ENCODE measurements at regions not wholly inside any gene's neighbourhood (a gene's known extent, or its start where the extent isn't known, plus 50 kb on each side); places are given as distances from the start of the nearest gene placed in this dataset.

DNA sequence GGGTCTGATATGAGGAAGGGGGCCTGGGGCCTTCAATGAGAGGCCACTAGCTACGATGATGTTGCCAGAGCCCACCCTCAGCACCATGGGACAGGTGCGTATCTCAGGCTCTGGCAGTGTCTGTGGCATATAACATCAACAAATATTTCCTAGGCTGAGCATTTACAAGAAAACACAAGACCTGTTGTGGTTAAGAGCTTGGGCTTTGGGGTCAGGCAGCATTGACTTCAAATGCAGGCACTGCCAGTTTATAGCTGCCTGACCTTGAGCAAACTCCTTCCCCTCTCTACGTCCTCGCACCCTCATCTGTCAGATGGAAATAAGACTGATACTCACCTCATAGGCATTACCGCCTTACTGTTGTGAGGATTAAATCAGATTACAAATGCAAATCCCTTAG is 156.0 kb downstream of the KATNAL1 start:
- Histone ChIP-seq H3K27ac (peak overlapping the region in 5 of 21 experiments; percentile 24 to 91 (median 37)), H3K4me3 (no peak overlapping the region)

GRCh38 chr13:30149248-30149647 is 158.1 kb downstream of the KATNAL1 start:
- H3K27ac ChIP-seq = peak overlapping the region in 10 of 21 experiments; percentile 25 to 91 (median 74)

DNA sequence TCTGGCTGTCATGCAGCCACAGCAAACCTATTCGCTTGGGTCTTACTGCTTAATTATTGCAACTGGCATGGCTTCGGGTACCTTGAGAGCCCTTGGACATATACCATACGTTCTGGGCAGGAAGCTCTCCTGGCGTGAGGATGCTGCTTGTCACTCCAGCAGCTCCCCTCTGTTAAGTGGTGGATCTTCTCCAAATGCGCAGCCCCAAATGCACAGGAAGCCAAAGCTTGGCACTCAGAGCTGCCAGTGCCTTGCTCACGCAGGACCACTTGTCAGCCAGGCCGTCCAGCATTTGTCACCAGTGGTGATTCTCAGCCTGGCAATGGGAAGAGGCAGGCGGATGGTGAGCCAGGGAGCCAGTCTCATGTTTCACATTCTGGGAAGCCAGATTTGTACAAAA is 158.6 kb downstream of the KATNAL1 start:
- no peak overlapping the region for H3K4me3 ChIP-seq
- peak overlapping the region in 11 of 21 experiments; percentile 25 to 91 (median 65) for H3K27ac ChIP-seq

More at GRCh38 chr13:30149248-30149647, 158.1 kb downstream of the KATNAL1 start:
- H3K4me3 ChIP-seq = no peak overlapping the region

- H3K27ac ChIP-seq = peak overlapping the region in 11 of 21 experiments; percentile 25 to 91 (median 65)
- H3K4me3 ChIP-seq = no peak overlapping the region
Measured at GRCh38 chr13:30148171-30148754, 159.1 kb downstream of the KATNAL1 start.

GRCh38 chr13:30147421-30147820 is 159.9 kb downstream of the KATNAL1 start:
- peak overlapping the region in 11 of 21 experiments; percentile 37 to 91 (median 65) for H3K27ac ChIP-seq

GRCh38 chr13:30147015-30147414 is 160.3 kb downstream of the KATNAL1 start:
- H3K4me3 ChIP-seq = no peak overlapping the region
- peak overlapping the region in 10 of 21 experiments; percentile 37 to 91 (median 69) for H3K27ac ChIP-seq

More at GRCh38 chr13:30147421-30147820, 159.9 kb downstream of the KATNAL1 start:
- no peak overlapping the region for H3K4me3 ChIP-seq

GRCh38 chr13:30145709-30146367 is 161.5 kb downstream of the KATNAL1 start:
- no peak overlapping the region for H3K4me3 ChIP-seq
- peak overlapping the region in 7 of 21 experiments; percentile 1 to 91 (median 73) for H3K27ac ChIP-seq

DNA sequence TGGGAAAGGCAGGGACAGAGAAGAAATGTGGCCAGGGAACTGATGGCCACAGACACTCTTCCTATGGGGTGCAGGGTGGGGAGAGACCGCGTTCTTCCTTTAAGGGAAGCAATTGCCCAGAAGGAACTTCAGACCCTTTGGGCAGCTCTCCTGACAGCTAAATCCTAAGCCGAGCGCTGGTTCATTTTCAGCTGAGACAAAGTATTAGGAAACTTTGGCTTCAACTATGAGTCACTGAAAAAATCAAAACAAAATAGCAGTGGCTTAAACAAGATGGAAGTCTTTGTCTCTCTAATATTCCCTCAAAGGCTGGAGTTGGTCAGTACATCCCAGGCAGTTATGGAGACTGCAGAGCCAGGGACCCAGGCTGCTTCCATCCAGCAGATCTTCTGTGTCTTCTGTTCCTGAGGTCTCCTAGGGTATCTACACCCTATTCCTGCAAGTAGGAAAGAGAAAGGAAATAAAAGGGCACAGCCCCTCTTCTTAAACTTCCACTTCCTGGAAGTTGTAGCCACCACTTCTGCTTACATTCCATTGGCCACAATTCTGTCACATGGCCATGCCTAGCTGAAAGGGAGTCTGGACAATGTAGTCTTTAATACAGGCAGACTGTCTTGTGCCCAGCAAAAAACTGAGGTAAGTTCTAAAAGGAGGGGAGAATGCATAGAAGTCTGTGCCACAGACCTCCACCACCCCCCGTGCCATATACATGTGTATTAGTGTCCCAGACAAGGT is 163.5 kb downstream of the KATNAL1 start:
- no peak overlapping the region for H3K4me3 ChIP-seq
- H3K27ac ChIP-seq = peak overlapping the region in 15 of 21 experiments; percentile 18 to 85 (median 65)

DNA sequence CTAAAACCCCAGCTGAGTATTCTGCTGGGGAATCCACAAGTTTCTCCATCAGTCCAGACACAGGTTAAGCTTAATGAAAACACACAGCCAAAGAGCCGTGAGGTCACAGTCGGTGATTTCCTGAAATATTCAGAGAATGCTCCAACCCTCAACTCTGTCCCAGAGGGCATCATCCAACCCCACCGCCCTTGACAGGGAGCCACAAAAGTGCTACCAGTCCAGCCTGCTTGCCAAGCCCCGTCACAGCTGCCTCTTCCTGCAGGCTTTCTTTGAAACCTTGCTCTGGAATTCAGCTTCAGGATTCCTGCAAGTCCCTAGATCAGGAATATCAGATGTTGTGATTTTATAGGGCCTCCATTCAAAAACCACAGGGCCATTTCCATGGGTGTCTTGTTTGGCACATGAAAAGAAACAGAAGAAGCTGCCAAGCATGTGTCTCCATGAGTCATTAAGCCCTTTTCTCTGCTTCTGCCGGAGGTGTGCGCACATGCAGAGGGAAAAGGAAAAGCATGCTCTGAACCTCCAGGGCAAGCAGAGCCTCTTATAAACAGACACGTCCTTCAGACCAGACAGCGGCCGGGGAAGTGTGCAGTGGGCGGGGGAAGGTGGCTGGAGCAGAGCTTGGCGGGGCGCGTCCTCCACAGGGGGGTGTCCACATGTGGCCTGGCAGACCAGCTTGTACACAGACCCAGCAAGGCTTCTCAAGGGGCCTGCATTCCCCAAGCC is 164.7 kb downstream of the KATNAL1 start:
- no peak overlapping the region for H3K4me3 ChIP-seq
- H3K27ac ChIP-seq = peak overlapping the region in 19 of 21 experiments; percentile 11 to 85 (median 56)

DNA sequence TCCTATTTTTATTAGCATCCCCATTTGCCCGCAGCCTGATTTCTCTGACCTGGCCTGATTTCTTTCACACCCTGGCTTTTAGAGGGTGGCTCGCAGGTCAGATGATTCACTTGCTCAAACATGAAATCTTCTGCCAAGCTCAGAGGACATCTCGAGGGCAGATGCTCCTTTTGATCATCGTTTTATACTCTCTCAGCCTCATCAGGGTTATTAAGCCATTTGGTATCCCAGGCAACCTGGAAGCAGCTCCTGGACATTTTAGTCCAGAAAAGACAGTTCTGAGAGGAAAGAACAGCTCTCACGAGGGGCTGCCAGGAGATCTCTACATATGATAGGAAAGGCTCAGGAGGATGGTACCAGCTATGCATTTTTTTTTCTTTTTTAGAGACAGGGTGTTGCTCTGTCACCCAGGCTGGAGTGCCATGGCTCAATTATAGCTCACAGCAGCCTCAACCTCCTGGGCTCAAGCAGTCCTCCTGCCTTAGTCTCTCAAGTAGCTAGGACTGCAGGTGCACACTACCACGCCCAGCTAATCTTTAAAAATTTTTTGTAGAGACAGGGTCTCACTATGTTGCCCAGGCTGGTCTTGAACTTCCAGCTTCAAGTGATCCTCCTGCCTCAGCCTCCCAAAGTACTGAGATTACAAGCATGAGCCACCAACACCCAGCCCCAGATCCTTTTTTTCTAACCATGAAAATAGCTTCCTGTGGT is 165.4 kb downstream of the KATNAL1 start:
- Histone ChIP-seq H3K4me3 (no peak overlapping the region), H3K27ac (peak overlapping the region in 7 of 21 experiments; percentile 14 to 85 (median 79))

- Histone ChIP-seq H3K4me3 (no peak overlapping the region), H3K27ac (no peak overlapping the region)
Measured at GRCh38 chr13:30140973-30141372, 166.4 kb downstream of the KATNAL1 start.

DNA sequence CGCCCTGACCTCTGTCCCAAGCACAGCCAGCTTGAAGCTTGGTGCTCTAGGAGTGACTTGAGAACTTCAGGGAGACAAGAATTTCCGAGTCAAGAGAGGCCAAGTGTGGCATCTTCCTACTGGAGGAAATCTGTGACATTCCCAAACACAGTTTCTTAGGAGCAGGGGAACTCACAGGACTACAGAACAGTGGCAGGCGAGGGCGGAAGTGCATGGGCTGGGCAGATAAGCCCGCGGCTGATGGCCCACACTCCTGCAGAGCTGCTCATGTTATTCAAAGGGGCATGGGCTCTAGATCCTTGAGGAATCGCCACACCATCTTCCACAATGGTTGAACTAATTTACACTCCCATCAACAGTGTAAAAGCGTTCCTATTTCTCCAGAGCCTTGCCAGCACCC is 168.8 kb downstream of the KATNAL1 start:
- H3K4me3 ChIP-seq = no peak overlapping the region
- no peak overlapping the region for H3K27ac ChIP-seq

GRCh38 chr13:30135868-30136267 is 171.5 kb downstream of the KATNAL1 start:
- Histone ChIP-seq H3K4me3 (no peak overlapping the region), H3K27ac (no peak overlapping the region)

DNA sequence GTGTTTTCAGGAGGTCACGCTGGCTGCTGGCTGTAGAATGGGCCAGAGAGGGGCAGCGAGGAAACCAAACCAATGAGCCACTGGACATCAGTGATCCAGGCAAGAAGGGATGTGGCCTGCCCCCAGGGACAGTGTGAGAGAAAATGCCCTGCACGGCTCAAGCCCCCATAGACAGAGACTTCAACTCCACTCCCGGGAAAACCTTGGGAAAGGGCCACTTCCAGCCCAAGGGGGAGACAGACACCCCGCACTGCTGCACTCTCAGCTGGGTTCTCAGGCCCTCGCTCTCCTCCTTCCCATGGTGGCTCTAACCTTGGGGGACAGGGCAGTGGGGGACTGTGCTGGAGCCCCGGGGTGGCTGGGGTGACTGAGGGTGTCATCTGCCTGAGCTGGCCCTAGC is 172.0 kb downstream of the KATNAL1 start:
- H3K4me3 ChIP-seq = no peak overlapping the region
- peak overlapping the region in 1 of 21 experiments; percentile 36 for H3K27ac ChIP-seq

DNA sequence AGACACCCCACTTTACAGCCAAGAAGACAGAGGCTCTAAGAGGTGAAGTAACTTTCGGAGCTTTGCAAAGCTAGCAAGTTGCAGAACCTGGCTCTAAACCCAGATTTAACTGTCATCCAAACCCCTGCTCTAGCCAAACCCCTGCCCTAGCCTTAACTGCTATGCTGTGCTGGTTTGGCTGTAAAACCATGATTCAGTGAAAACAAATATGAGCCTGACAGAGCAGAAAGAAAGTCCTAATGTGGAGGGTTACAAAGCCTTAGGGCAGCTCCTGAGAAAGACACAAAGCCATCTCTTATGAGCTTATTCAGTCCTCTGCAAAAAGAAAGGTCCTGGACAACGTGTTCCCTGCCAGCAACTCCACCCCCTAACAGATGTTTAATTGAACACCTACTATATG is 172.8 kb downstream of the KATNAL1 start:
- Histone ChIP-seq H3K27ac (peak overlapping the region in 1 of 21 experiments; percentile 75), H3K4me3 (no peak overlapping the region)

DNA sequence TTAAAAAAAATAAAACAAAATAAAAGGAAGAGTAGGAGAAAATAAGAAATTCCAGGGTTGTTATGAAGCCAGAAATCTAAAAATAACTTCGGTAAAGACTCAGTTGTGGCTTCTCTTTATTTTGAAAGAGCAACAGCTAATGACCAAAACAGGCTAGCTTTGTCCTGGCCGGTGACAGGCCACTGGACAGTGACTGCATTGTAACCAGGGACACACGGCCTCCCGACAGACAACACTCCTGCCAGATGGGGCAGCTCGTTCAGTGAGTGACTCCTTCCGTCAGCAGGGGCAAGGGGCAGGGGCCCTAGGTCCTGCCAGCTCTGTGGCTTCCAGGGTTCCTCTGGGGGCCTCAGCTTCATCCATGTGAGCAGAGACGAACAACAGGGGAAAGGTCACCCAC is 173.4 kb downstream of the KATNAL1 start:
- no peak overlapping the region for H3K4me3 ChIP-seq
- peak overlapping the region in 5 of 21 experiments; percentile 35 to 75 (median 39) for H3K27ac ChIP-seq

GRCh38 chr13:30133554-30133912 is 173.8 kb downstream of the KATNAL1 start:
- H3K27ac ChIP-seq = peak overlapping the region in 6 of 21 experiments; percentile 1 to 52 (median 32)
- H3K4me3 ChIP-seq = no peak overlapping the region

DNA sequence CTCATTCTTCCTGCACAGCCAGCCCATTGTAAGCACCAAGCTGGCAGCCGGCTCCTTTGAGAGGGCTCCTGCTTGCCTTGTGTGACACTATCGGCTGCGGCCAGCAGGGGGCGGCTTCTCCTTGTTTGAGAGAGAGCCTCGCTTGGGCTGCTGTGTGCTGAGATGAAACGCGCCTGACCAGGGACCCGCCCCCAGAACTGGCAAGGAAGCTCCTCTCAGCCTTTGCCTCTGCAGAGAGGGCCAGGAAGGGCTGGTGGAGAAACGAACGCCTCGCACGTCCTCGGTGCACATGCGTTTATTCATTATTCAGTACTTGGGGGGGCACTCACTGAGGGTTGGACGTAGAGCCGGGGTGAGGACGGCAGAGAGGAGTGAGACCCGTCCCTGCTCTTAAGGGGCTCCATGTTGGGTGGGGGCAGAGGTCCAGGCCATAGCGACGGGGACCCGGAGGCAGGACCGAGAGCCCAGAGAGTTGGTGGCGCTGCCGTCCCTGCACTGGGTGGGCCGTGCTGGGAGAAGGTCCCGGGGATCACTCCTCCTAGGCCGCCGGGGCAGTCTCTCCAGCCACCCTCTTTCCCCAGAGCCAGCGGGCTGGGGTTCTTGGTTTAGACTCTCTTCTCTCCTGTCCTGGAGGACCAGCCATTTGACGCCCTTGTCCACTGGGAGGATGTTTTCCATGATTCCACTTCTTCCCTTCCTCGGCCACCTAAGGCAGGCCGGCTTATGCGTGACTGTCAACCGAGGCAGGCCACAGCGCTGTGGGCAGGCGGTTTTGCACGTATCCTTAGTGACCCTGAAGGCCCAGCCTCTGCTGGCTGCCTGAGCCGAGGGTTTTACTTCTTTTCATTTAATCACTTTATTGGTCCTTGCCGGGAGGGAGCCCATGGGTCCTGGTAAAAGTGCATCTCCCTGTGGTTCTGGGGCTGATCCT is 174.5 kb downstream of the KATNAL1 start:
- Histone ChIP-seq H3K4me3 (no peak overlapping the region), H3K27ac (peak overlapping the region in 6 of 21 experiments; percentile 1 to 43 (median 32))

Measured in skin epidermis (tissue), 12 donors.